Keratinocyte (primary cell): ENCODE measurements at regions not wholly inside any gene's neighbourhood (a gene's known extent, or its start where the extent isn't known, plus 50 kb on each side); places are given as distances from the start of the nearest gene placed in this dataset.
A peak's percentile ranks its signal among the peaks of the same experiment; 100 is the strongest.

Experiments used
- DNase-seq: peaks from one replicate; pipeline ENCODE4 v3.0.0-alpha.2; 2011; ENCODE audit warnings: low read depth, missing footprints, low spot score
- FAIRE-seq: peaks from 2 replicates; lab custom pipeline; 2011; peaks lifted over from hg19 to GRCh38; lab: Jason Lieb, UNC
- H2AFZ ChIP-seq: 2 replicates; pipeline ENCODE4 v1.6.0; 2012; ENCODE audit warnings: low read length, control low read depth, inconsistent platforms; ENCODE audit not compliant: control insufficient read depth
- H3K27ac ChIP-seq: 2 replicates; pipeline ENCODE4 v1.5.1; 2011; ENCODE audit warnings: low read length; ENCODE audit not compliant: control insufficient read depth, insufficient read depth
- H3K27me3 ChIP-seq: 3 replicates; pipeline ENCODE4 v1.6.0; 2011; ENCODE audit warnings: low read length; ENCODE audit not compliant: control insufficient read depth, insufficient read depth; ENCODE audit errors: extremely low read depth
- H3K36me3 ChIP-seq, 2 experiments: 2 replicates in 1 of 2; 3 replicates in 1 of 2; pipeline ENCODE4 v1.5.1; 2011; ENCODE audit warnings: low read length in 2 of 2, mild to moderate bottlenecking in 1 of 2; ENCODE audit not compliant: control insufficient read depth in 2 of 2, insufficient read depth in 2 of 2; ENCODE audit errors: extremely low read depth in 1 of 2
- H3K4me1 ChIP-seq: 3 replicates; pipeline ENCODE4 v1.5.1; 2011; ENCODE audit warnings: low read length; ENCODE audit not compliant: control insufficient read depth, insufficient read depth; ENCODE audit errors: extremely low read depth
- H3K4me2 ChIP-seq: 3 replicates; pipeline ENCODE4 v1.6.0; 2011; ENCODE audit warnings: low read depth, low read length; ENCODE audit not compliant: control insufficient read depth, insufficient read depth; ENCODE audit errors: extremely low read depth
- H3K4me3 ChIP-seq, 3 experiments: fragments of 200-600 bp in 1 of 3; sonication (generic) in 1 of 3; 2 replicates in 2 of 3; 3 replicates in 1 of 3; pipeline ENCODE4 v1.5.1; 2011 to 2016; ENCODE audit warnings: low read length in 3 of 3, mild to moderate bottlenecking in 3 of 3, control low read depth in 2 of 3, inconsistent platforms in 1 of 3, low read depth in 1 of 3, mixed read lengths in 1 of 3, mixed run types in 1 of 3, moderate library complexity in 1 of 3; ENCODE audit not compliant: control insufficient read depth in 2 of 3, insufficient read depth in 2 of 3; ENCODE audit errors: extremely low read depth in 1 of 3
- H3K79me2 ChIP-seq: 2 replicates; pipeline ENCODE4 v1.6.0; 2012; ENCODE audit warnings: low read length; ENCODE audit not compliant: control insufficient read depth, insufficient read depth
- H3K9ac ChIP-seq: 3 replicates; pipeline ENCODE4 v1.6.0; 2011; ENCODE audit warnings: low read length; ENCODE audit not compliant: control insufficient read depth, insufficient read depth; ENCODE audit errors: extremely low read depth
- H3K9me1 ChIP-seq: 3 replicates; pipeline ENCODE4 v1.6.0; 2011; ENCODE audit warnings: low read length; ENCODE audit not compliant: control insufficient read depth, insufficient read depth; ENCODE audit errors: extremely low read depth
- H3K9me3 ChIP-seq: 2 replicates; pipeline ENCODE4 v1.5.1; 2012; ENCODE audit warnings: low read depth, low read length; ENCODE audit not compliant: control insufficient read depth
- H4K20me1 ChIP-seq: 3 replicates; pipeline ENCODE4 v1.6.0; 2011; ENCODE audit warnings: low read length; ENCODE audit not compliant: control insufficient read depth, insufficient read depth; ENCODE audit errors: extremely low read depth
- EZH2 ChIP-seq: IDR thresholded peaks from one replicate; pipeline ENCODE4 v1.6.1; 2012; ENCODE audit warnings: inconsistent platforms, mild to moderate bottlenecking, low read length, moderate library complexity
- dilution Hi-C: fragments of 300-500 bp; cut with MboI; formaldehyde crosslinking; loops from one replicate; pipeline ENCODE4 v1.7.0; 2020; ENCODE audit warnings: low sequenced_read_pairs; ENCODE audit not compliant: extremely low pct_ligation_motif_present
- TF ChIP-seq, protein P1 (sequence below), 3 experiments: IDR thresholded peaks in 1 of 3; conservative IDR thresholded peaks in 1 of 3; optimal IDR thresholded peaks in 1 of 3; 2 replicates in 2 of 3; 3 replicates in 1 of 3; pipeline versions ENCODE3 to v1.5.1; 2011; ENCODE audit warnings: low read length in 3 of 3, mild to moderate bottlenecking in 3 of 3, moderate library complexity in 2 of 3, control low read depth in 1 of 3, inconsistent platforms in 1 of 3; ENCODE audit not compliant: insufficient read depth in 2 of 3; ENCODE audit errors: extremely low read depth in 1 of 3

DNA sequence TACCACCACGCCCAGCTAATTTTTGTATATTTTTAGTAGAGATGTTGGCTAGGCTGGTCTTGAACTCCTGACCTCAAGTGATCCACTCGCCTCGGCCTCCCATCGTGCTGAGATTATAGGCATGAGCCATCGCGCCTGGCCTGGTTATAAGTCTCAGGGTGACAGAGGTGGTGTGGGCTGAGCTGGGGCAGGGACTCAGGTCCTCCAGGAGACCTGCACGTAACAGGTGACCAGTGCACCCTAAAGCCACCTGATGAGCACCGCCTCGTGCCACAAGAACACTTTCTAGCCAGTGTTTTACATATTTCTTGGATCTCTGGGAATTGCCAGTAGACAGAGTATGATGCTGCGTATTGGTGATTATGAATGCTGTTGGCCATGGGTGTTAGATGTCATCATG lies 136.5 kb upstream of the CPM start:
- Histone ChIP-seq H3K27me3 (no peaks in the 10 kb centered on the region), H3K4me3 (no peak overlapping the region), H3K4me2 (no peak overlapping the region), H3K9me3 (no peaks in the 10 kb centered on the region), H3K27ac (no peak overlapping the region), H3K9ac (no peak overlapping the region), H4K20me1 (no peaks in the 10 kb centered on the region), H3K4me1 (peaks cover 18% of the 10 kb centered on the region), H3K36me3 (no peaks in the 10 kb centered on the region), H2AFZ (no peak overlapping the region), H3K79me2 (no peaks in the 10 kb centered on the region), H3K9me1 (no peaks in the 10 kb centered on the region)
- dilution Hi-C loops: no loop called here
- no peak for DNase-seq
- TF ChIP-seq, protein P1, sequence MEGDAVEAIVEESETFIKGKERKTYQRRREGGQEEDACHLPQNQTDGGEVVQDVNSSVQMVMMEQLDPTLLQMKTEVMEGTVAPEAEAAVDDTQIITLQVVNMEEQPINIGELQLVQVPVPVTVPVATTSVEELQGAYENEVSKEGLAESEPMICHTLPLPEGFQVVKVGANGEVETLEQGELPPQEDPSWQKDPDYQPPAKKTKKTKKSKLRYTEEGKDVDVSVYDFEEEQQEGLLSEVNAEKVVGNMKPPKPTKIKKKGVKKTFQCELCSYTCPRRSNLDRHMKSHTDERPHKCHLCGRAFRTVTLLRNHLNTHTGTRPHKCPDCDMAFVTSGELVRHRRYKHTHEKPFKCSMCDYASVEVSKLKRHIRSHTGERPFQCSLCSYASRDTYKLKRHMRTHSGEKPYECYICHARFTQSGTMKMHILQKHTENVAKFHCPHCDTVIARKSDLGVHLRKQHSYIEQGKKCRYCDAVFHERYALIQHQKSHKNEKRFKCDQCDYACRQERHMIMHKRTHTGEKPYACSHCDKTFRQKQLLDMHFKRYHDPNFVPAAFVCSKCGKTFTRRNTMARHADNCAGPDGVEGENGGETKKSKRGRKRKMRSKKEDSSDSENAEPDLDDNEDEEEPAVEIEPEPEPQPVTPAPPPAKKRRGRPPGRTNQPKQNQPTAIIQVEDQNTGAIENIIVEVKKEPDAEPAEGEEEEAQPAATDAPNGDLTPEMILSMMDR (optimal IDR thresholded peaks at IDR 0.05 in 1 of 3, IDR thresholded peaks at IDR 0.05 in 1 of 3, conservative IDR thresholded peaks at IDR 0.05 in 1 of 3; ENCODE audit: extremely low read depth in 1 of 3, insufficient read depth in 2 of 3, low read length in 3 of 3): no peak
- no peak for TF ChIP-seq EZH2
- FAIRE-seq: no peak

DNA sequence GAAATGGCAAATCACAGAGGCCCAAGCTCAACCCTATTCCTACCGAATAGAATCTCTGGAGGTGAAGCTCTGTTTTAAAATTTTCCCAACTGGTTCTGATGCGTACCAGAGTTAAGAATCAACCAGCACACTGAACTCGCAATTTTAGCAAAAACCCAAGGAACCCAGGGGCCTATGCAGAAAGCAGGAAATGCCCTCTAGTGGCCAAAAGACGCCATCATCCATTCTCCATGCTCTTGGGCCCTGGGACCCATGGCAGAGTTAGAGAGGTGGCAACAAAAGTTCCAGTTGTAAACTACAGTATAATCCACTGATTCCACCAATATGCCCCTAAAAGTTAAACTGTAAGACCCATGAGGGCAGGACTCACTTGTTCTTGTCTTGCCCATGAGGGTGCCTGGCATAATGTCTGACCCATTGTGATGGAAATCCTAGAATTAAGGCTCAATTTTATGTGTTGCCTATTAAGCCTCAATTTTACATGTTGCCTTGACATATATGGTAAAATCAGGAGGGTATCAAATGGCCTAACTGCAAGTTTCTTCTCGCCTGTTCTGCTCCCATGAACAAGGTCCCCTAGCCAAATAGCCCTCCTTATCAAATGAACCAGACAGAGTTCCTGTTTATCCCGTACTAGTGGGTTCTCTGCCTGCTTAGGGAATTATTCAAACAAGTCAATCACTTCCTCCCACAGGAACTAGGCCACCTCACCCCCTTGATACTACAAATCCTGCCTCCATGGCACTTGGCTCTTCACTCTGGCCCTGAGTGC lies 137.5 kb upstream of the CPM start:
- no peak overlapping the region for H3K27ac ChIP-seq
- no peaks in the 10 kb centered on the region for H3K27me3 ChIP-seq
- H3K4me1 ChIP-seq: peaks cover 20% of the 10 kb centered on the region
- H3K4me2 ChIP-seq: no peak overlapping the region
- no peaks in the 10 kb centered on the region for H3K9me1 ChIP-seq
- no peaks in the 10 kb centered on the region for H3K9me3 ChIP-seq
- no peaks in the 10 kb centered on the region for H3K79me2 ChIP-seq
- DNase-seq: peak; percentile 17
- H3K36me3 ChIP-seq: no peaks in the 10 kb centered on the region
- peak; percentile 84 for FAIRE-seq
- H3K4me3 ChIP-seq: no peak overlapping the region
- H3K9ac ChIP-seq: no peak overlapping the region
- dilution Hi-C loops: no loop called here
- TF ChIP-seq, protein P1 (optimal IDR thresholded peaks at IDR 0.05 in 1 of 3, IDR thresholded peaks at IDR 0.05 in 1 of 3, conservative IDR thresholded peaks at IDR 0.05 in 1 of 3; ENCODE audit: extremely low read depth in 1 of 3, insufficient read depth in 2 of 3, low read length in 3 of 3): peak; percentile 87 to 94 (median 91)
- TF ChIP-seq EZH2: no peak
- H2AFZ ChIP-seq: no peak overlapping the region
- H4K20me1 ChIP-seq: no peaks in the 10 kb centered on the region
